Nucleus accumbens (tissue), 56 donors: ENCODE measurements at regions not wholly inside any gene's neighbourhood (a gene's known extent, or its start where the extent isn't known, plus 50 kb on each side); places are given as distances from the start of the nearest gene placed in this dataset.

Source experiments
- DNase-seq, 56 donors: peaks; one replicate each; lab custom pipeline; 2025; lab: John Stamatoyannopoulos, UW

- peak in 19 of 56 donors; percentile 7 to 54 (median 30) for DNase-seq
These were observed 147.1 kb downstream of the ERCC6L2 start for GRCh38 chr9:96022445-96023051.

GRCh38 chr9:96021551-96022444, 146.3 kb downstream of the ERCC6L2 start:
- peak in 34 of 56 donors; percentile 16 to 77 (median 46) for DNase-seq

- DNase-seq = peak in 9 of 56 donors; percentile 15 to 49 (median 27)
These were observed 145.5 kb downstream of the ERCC6L2 start for GRCh38 chr9:96020792-96021550.

- DNase-seq = no peak
These were observed 144.9 kb downstream of the ERCC6L2 start for GRCh38 chr9:96020300-96020791.
